NCI-H1930 (cell line): ENCODE measurements at regions not wholly inside any gene's neighbourhood (a gene's known extent, or its start where the extent isn't known, plus 50 kb on each side); places are given as distances from the start of the nearest gene placed in this dataset.
A peak's percentile ranks its signal among the peaks of the same experiment; 100 is the strongest.
"Not testable (repeated sequence)": the region's sequence is repeated elsewhere in the genome, so short reads cannot be mapped to it uniquely, and the experiment has no call there.

Experiments used
- DNase-seq, 2 experiments: peaks; one replicate each; lab custom pipeline; 2025; lab: John Stamatoyannopoulos, UW

- no peak for DNase-seq
These were observed 351.0 kb upstream of the NFIA start for GRCh38 chr1:60731321-60731720.

GRCh38 chr1:60727552-60727951 lies 354.8 kb upstream of the NFIA start:
- DNase-seq, result no peak

GRCh38 chr1:60716472-60716871 lies 365.9 kb upstream of the NFIA start:
- DNase-seq, result no peak

- no peak for DNase-seq
These were observed 366.4 kb upstream of the NFIA start for GRCh38 chr1:60715970-60716369.

GRCh38 chr1:60709426-60709825 lies 372.9 kb upstream of the NFIA start:
- no peak for DNase-seq

GRCh38 chr1:60705026-60705425 lies 377.3 kb upstream of the NFIA start:
- DNase-seq, result no peak

- no peak for DNase-seq
These were observed 379.2 kb upstream of the NFIA start for GRCh38 chr1:60703155-60703554.

GRCh38 chr1:60699325-60699724 lies 383.0 kb upstream of the NFIA start:
- DNase-seq, result peak in 1 of 2 experiments; percentile 16

GRCh38 chr1:60697204-60697994 lies 385.0 kb upstream of the NFIA start:
- no peak for DNase-seq

- DNase-seq, result no peak
These were observed 385.8 kb upstream of the NFIA start for GRCh38 chr1:60696512-60696911.

GRCh38 chr1:60695716-60696171 lies 386.6 kb upstream of the NFIA start:
- peak in 1 of 2 experiments; percentile 8 for DNase-seq

GRCh38 chr1:60694980-60695379 lies 387.4 kb upstream of the NFIA start:
- DNase-seq, result no peak

- DNase-seq, result no peak
These were observed 390.3 kb upstream of the NFIA start for GRCh38 chr1:60692031-60692430.

GRCh38 chr1:60688221-60688620 lies 394.1 kb upstream of the NFIA start:
- DNase-seq, result not testable (repeated sequence)

- no peak for DNase-seq
These were observed 401.1 kb upstream of the NFIA start for GRCh38 chr1:60681095-60681860.

GRCh38 chr1:60679524-60680375 lies 402.6 kb upstream of the NFIA start:
- DNase-seq, result no peak

- DNase-seq, result no peak
These were observed 403.6 kb upstream of the NFIA start for GRCh38 chr1:60678802-60679201.

- no peak for DNase-seq
These were observed 404.0 kb upstream of the NFIA start for GRCh38 chr1:60678391-60678790.

GRCh38 chr1:60672449-60672848 lies 409.9 kb upstream of the NFIA start:
- no peak for DNase-seq

GRCh38 chr1:60670302-60670701 lies 412.1 kb upstream of the NFIA start:
- DNase-seq, result no peak

GRCh38 chr1:60668585-60668984 lies 413.8 kb upstream of the NFIA start:
- no peak for DNase-seq

- no peak for DNase-seq
These were observed 417.1 kb upstream of the NFIA start for GRCh38 chr1:60665311-60665710.
